ENCODE measurements at regions not wholly inside any gene's neighbourhood (a gene's known extent, or its start where the extent isn't known, plus 50 kb on each side); places are given as distances from the start of the nearest gene placed in this dataset.

DNA sequence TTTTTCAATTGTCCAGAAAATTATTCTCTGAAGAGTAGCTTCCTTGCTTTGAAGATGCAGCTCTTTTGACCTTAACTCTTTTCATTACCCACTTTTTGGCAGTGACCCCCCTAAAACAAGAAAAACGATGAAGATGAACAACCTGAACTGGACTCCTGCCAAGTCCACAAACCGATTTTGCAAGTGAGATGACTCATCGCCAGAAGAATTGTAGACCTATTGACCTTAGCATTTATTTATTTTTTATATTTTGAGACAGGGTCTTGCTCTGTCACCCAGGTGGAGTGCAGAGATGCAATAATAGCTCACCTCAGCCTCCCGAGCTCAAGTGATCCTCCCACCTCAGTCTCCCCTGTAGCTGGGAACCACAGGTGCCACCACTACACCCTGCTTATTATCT is 859.2 kb downstream of the GATA3 start:
- TF ChIP-seq, protein P1, sequence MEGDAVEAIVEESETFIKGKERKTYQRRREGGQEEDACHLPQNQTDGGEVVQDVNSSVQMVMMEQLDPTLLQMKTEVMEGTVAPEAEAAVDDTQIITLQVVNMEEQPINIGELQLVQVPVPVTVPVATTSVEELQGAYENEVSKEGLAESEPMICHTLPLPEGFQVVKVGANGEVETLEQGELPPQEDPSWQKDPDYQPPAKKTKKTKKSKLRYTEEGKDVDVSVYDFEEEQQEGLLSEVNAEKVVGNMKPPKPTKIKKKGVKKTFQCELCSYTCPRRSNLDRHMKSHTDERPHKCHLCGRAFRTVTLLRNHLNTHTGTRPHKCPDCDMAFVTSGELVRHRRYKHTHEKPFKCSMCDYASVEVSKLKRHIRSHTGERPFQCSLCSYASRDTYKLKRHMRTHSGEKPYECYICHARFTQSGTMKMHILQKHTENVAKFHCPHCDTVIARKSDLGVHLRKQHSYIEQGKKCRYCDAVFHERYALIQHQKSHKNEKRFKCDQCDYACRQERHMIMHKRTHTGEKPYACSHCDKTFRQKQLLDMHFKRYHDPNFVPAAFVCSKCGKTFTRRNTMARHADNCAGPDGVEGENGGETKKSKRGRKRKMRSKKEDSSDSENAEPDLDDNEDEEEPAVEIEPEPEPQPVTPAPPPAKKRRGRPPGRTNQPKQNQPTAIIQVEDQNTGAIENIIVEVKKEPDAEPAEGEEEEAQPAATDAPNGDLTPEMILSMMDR (IDR thresholded peaks at IDR 0.05), result no peak
- TF ChIP-seq POLR2A (IDR thresholded peaks at IDR 0.05), result no peak

Measured in esophagus squamous epithelium (tissue), 4 donors.